Adrenal gland (tissue), 5 donors: ENCODE measurements at regions not wholly inside any gene's neighbourhood (a gene's known extent, or its start where the extent isn't known, plus 50 kb on each side); places are given as distances from the start of the nearest gene placed in this dataset.

ENCODE experiments used
- CTCF ChIP-seq, 6 experiments: fragments of 450-650 bp in 4 of 6; fragments of 200-600 bp in 2 of 6; sonication (generic) in 1 of 6; IDR thresholded peaks; 1 replicate in 5 of 6; 2 replicates in 1 of 6; pipeline versions ENCODE4 v1.5.1 to v1.8.0; 2016 to 2021; ENCODE audit warnings: antibody characterized with exemption in 6 of 6, mild to moderate bottlenecking in 2 of 6, moderate library complexity in 1 of 6
- POLR2A ChIP-seq, 2 donors: fragments of 450-650 bp; IDR thresholded peaks; one replicate each; pipeline ENCODE4 v1.6.1; 2017; ENCODE audit warnings: antibody characterized with exemption in 2 of 2, mild to moderate bottlenecking in 2 of 2, moderate library complexity in 1 of 2
- donor health status: DM: no; HTN: no; CAD: no.

- TF ChIP-seq CTCF (IDR thresholded peaks at IDR 0.05) (no peak), POLR2A (IDR thresholded peaks at IDR 0.05) (no peak)
Measured at GRCh38 chr2:36060133-36060532, 295.4 kb upstream of the CRIM1 start.
